Osteocyte (in vitro differentiated cells): ENCODE measurements at regions not wholly inside any gene's neighbourhood (a gene's known extent, or its start where the extent isn't known, plus 50 kb on each side); places are given as distances from the start of the nearest gene placed in this dataset.
A peak's percentile ranks its signal among the peaks of the same experiment; 100 is the strongest.

Source experiments
- DNase-seq: peaks from one replicate; pipeline ENCODE4 v3.0.0; 2021; ENCODE audit warnings: mixed read lengths; ENCODE audit not compliant: unreplicated experiment; ENCODE audit errors: extremely low spot score
- H3K27ac Mint-ChIP-seq: one replicate; pipeline ENCODE4 v1.8.0; 2021; ENCODE audit warnings: mild to moderate bottlenecking, mixed read lengths; ENCODE audit not compliant: unreplicated experiment
- H3K27me3 Mint-ChIP-seq: one replicate; pipeline ENCODE4 v1.8.0; 2021; ENCODE audit warnings: mixed read lengths; ENCODE audit not compliant: unreplicated experiment
- H3K36me3 Mint-ChIP-seq: one replicate; pipeline ENCODE4 v1.8.0; 2021; ENCODE audit warnings: mixed read lengths; ENCODE audit not compliant: unreplicated experiment
- H3K4me1 Mint-ChIP-seq: one replicate; pipeline ENCODE4 v1.8.0; 2021; ENCODE audit warnings: mixed read lengths; ENCODE audit not compliant: unreplicated experiment
- H3K4me3 Mint-ChIP-seq: one replicate; pipeline ENCODE4 v1.8.0; 2021; ENCODE audit warnings: mild to moderate bottlenecking, moderate library complexity, mixed read lengths; ENCODE audit not compliant: unreplicated experiment
- H3K9me3 Mint-ChIP-seq: one replicate; pipeline ENCODE4 v1.8.0; 2021; ENCODE audit warnings: mixed read lengths; ENCODE audit not compliant: unreplicated experiment
- TF ChIP-seq, protein P1 (sequence below): fragments of 200-600 bp; sonication (generic); IDR thresholded peaks from 2 replicates; pipeline ENCODE4 v1.5.0; 2021; ENCODE audit warnings: antibody characterized with exemption, mild to moderate bottlenecking, moderate library complexity

DNA sequence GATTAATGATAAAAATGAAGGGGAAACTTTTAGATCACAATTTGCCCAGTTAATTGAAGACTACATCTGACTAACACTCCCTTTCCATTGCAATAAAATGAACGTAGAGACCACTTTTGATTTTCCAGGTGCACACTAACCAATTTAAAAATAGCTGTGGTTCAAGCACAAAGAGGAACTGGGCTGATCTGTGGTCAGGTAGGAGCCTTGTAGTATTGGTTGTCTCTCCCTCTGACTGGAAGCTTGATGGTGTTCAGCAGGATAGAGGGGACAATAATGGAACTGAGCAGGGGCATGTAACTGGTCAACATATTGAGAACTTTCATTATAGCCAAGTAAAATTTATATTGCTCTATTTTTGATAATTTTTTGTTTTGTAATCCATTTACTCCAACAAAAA, 886.8 kb upstream of the SEMA6A start:
- TF ChIP-seq, protein P1, sequence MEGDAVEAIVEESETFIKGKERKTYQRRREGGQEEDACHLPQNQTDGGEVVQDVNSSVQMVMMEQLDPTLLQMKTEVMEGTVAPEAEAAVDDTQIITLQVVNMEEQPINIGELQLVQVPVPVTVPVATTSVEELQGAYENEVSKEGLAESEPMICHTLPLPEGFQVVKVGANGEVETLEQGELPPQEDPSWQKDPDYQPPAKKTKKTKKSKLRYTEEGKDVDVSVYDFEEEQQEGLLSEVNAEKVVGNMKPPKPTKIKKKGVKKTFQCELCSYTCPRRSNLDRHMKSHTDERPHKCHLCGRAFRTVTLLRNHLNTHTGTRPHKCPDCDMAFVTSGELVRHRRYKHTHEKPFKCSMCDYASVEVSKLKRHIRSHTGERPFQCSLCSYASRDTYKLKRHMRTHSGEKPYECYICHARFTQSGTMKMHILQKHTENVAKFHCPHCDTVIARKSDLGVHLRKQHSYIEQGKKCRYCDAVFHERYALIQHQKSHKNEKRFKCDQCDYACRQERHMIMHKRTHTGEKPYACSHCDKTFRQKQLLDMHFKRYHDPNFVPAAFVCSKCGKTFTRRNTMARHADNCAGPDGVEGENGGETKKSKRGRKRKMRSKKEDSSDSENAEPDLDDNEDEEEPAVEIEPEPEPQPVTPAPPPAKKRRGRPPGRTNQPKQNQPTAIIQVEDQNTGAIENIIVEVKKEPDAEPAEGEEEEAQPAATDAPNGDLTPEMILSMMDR = no peak
- Mint-ChIP-seq H3K27me3 (peaks cover 5% of the 10 kb centered on the region), H3K36me3 (no peaks in the 10 kb centered on the region), H3K4me1 (no peaks in the 10 kb centered on the region), H3K9me3 (no peaks in the 10 kb centered on the region), H3K4me3 (no peak overlapping the region), H3K27ac (no peak overlapping the region)
- DNase-seq = no peak

DNA sequence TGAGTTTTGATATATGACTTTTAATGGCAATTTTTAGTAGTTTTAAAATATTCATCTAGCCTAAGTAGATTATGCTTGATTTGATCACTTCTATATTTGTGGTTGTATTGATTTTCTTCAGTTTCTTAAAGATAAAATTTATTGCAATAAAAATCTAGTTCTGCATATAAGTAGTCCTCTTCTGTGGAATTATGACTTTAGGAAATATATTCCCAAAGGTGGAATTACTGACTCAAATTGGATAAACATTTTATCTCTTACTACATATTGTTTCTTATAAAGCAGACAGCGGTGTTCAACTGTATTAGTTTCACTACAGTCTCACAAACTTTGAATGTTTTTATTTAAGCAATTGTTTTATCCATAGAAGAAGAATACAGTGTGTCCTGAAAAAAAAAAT, 883.0 kb upstream of the SEMA6A start:
- Mint-ChIP-seq H3K4me1 (no peaks in the 10 kb centered on the region), H3K27ac (no peak overlapping the region), H3K4me3 (no peak overlapping the region), H3K36me3 (no peaks in the 10 kb centered on the region), H3K9me3 (no peaks in the 10 kb centered on the region), H3K27me3 (peaks cover 2% of the 10 kb centered on the region)
- TF ChIP-seq, protein P1 = no peak
- DNase-seq = no peak

DNA sequence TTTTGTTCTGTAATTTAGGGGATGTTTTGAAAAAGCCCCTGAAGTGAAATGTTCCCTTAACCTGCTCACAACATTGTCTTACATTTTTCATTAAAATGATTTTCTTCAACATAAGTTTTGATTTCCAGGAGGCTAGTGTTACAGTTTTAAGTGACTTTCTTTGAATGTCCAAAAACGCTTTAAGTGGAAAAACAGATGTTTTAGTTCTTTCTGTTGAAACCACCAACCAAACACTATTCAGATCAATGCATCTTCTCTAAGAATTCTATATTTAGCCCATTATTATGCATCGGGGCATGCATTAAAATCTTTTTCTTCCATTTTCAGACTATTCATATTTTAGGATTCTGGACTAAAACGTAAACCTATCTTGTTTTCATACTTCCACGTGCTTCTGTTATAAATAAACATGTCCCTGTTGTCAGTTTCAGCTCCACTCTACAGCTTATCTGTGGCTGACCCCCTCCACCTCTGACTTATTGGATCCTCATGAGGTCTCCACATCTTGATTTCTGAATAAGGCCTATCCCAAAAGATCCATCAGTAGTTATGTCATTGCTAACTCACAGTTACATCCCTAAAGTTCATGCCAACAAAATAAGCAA, 882.3 kb upstream of the SEMA6A start:
- TF ChIP-seq, protein P1 = no peak
- H3K27me3 Mint-ChIP-seq = peaks cover 2% of the 10 kb centered on the region
- H3K9me3 Mint-ChIP-seq = no peaks in the 10 kb centered on the region
- H3K4me1 Mint-ChIP-seq = no peaks in the 10 kb centered on the region
- no peak for DNase-seq
- H3K4me3 Mint-ChIP-seq = no peak overlapping the region
- H3K36me3 Mint-ChIP-seq = no peaks in the 10 kb centered on the region
- no peak overlapping the region for H3K27ac Mint-ChIP-seq

DNA sequence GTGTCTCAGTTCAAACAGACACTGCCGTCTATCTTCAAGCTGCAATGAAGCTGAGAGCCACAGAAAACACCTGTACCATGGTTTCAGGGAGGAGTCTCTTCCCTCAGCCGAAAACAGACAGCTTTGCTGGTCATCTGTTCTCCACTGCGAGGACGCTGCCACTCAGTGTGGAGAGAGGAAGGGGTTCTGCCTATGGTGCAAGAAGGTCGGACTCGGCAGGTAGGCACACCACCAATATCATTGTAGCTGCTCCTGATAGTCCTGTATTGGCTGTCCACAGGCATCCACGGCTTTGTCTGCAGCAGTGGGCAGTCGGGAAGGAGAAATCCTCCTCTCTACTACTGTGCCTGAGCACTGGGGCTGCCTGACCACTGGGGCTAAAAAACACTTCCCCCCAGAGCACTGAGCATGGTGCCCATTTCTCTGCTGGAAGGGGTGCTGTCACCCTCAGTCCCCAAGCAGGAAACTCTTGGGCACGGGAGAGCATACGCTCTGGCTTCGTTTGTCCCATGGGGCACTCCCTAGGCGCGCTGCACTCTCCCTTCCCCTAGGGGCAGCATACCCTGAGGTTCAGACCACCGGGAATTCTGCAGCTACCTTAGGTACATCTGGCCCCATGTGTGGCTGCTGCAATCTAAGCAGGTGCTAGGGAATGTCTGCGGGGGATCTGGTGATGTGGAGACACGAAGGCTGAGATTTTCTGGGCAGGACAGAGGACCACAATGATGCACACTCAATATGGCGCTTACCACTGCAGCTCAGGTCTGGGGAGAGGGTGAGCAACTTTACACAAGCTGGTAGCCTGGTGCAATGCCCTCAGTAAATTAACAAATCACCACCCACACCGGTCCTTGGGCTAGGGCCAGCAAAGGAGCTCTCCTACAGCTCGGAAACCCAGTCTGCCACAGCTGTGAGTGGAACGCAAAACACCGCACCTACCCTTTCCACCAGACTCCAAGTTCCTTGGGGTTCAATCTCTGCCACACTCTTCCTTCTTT, 880.9 kb upstream of the SEMA6A start:
- no peaks in the 10 kb centered on the region for H3K9me3 Mint-ChIP-seq
- TF ChIP-seq, protein P1 = no peak
- no peak for DNase-seq
- no peaks in the 10 kb centered on the region for H3K4me1 Mint-ChIP-seq
- no peak overlapping the region for H3K27ac Mint-ChIP-seq
- H3K36me3 Mint-ChIP-seq = no peaks in the 10 kb centered on the region
- no peak overlapping the region for H3K4me3 Mint-ChIP-seq
- H3K27me3 Mint-ChIP-seq = peaks cover 2% of the 10 kb centered on the region

DNA sequence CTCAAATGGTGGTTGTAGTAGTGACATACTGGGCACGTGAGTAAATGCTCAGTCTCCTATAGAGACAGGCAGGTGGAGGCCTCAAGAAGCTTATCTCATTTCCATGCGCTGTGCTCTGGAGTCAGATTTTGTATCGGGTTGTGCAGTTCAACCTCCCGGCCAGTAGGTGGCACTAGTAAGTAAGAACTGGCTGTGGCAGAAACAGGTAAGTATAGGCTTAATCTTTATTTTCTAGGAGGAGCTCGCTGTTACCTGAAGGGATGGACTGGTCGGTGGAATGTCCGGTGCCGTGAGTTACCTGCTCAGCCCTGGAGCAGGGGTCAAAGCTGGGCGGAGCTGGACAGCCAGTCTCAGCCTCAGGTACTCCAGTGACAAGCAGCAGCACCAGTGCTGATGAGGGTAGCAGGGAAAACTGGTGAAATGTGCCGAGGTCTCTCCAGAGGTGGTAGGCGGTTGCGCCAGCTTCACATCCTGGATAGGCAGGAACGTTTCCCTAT, 880.1 kb upstream of the SEMA6A start:
- no peak for DNase-seq
- TF ChIP-seq, protein P1 = peak; percentile 70
- H3K27ac Mint-ChIP-seq = no peak overlapping the region
- H3K27me3 Mint-ChIP-seq = peaks cover 2% of the 10 kb centered on the region
- H3K9me3 Mint-ChIP-seq = no peaks in the 10 kb centered on the region
- H3K36me3 Mint-ChIP-seq = no peaks in the 10 kb centered on the region
- no peak overlapping the region for H3K4me3 Mint-ChIP-seq
- H3K4me1 Mint-ChIP-seq = no peaks in the 10 kb centered on the region
